ENCODE measurements at regions not wholly inside any gene's neighbourhood (a gene's known extent, or its start where the extent isn't known, plus 50 kb on each side); places are given as distances from the start of the nearest gene placed in this dataset.

- Histone ChIP-seq H3K4me3 (ENCODE audit: insufficient read depth, low read depth, low read length) (no peak overlapping the region), H4K20me1 (ENCODE audit: insufficient read depth, low read length) (no peaks in the 10 kb centered on the region), H2BK20ac (ENCODE audit: low read depth, low read length) (no peak overlapping the region), H3K9ac (ENCODE audit: low read depth, low read length) (no peak overlapping the region), H2BK15ac (ENCODE audit: low read depth, low read length) (no peak overlapping the region), H3K18ac (ENCODE audit: low read depth, low read length) (no peak overlapping the region), H3K14ac (replicated peaks; ENCODE audit: low read depth, low read length) (no peak overlapping the region), H3K23ac (ENCODE audit: low read depth, low read length) (no peak overlapping the region), H4K5ac (ENCODE audit: low read depth, low read length) (no peak overlapping the region), H4K8ac (ENCODE audit: low read depth in 2 of 2, low read length in 2 of 2) (no peak overlapping the region), H3K27ac (ENCODE audit: insufficient read depth, low read length) (no peak overlapping the region), H2AFZ (replicated peaks; ENCODE audit: low read length, poor library complexity) (no peak overlapping the region), H3K36me3 (ENCODE audit: control insufficient read depth, insufficient read depth, low read length) (no peaks in the 10 kb centered on the region), H2AK9ac (replicated peaks; ENCODE audit: low read depth, low read length, poor library complexity) (no peak overlapping the region), H2BK5ac (ENCODE audit: low read depth, low read length, poor library complexity, severe bottlenecking) (no peak overlapping the region), H2BK120ac (ENCODE audit: low read depth, low read length) (no peak overlapping the region), H4K91ac (ENCODE audit: insufficient read depth, low read depth, low read length) (no peak overlapping the region), H3K27me3 (ENCODE audit: control insufficient read depth, insufficient read depth, low read length) (no peaks in the 10 kb centered on the region; the same call in 1 of the 2 replicates), H3K4me2 (ENCODE audit: low read depth, low read length) (no peak overlapping the region), H3K4me1 (ENCODE audit: control insufficient read depth, insufficient read depth, low read length) (no peaks in the 10 kb centered on the region), H3K4ac (ENCODE audit: low read depth, low read length) (no peak overlapping the region), H2AK5ac (ENCODE audit: low read depth, low read length) (no peak overlapping the region), H3K56ac (ENCODE audit: extremely low read depth, insufficient read depth, low read length) (no peak overlapping the region), H3K9me3 (ENCODE audit: control insufficient read depth, insufficient read depth, low read length) (peaks cover 3% of the 10 kb centered on the region; the same call in 1 of the 2 replicates), H3K9me1 (ENCODE audit: insufficient read depth, low read length) (no peaks in the 10 kb centered on the region), H3K79me1 (ENCODE audit: low read depth in 1 of 2, low read length in 2 of 2) (no peaks in the 10 kb centered on the region)
- no TSS peak for BruUV-seq (replicated peaks)
- WGBS, 2 experiments (ENCODE audit: extremely low coverage in 2 of 2, insufficient read length in 1 of 2) = no CpG with 5 or more reads among the region's 1 CpG
- CTCF ChIA-PET = no interaction called here
- intact Hi-C loops (cut with micrococcal nuclease) (loop anchor here (10.0 kb wide), 1 partner anchor 234 kb away; the partner anchor contains the start of gene SMARCA2), in situ Hi-C loops (cut with MboI; ENCODE audit: low sequenced_read_pairs) (loop anchor here (10.0 kb wide), 1 partner anchor 596 kb away; the partner anchor contains the start of gene PUM3), dilution Hi-C loops (cut with HindIII; ENCODE audit: low sequenced_read_pairs, unreplicated experiment) (no loop called here)
- POLR2A ChIA-PET (ENCODE audit: unreplicated experiment) = no interaction called here
- ATAC-seq (ENCODE audit: low read depth) (no peak), DNase-seq (no peak)
- TF ChIP-seq RAD21 (IDR thresholded peaks at IDR 0.05; ENCODE audit: low read length) (no peak), RFX5 (IDR thresholded peaks at IDR 0.05; ENCODE audit: low read depth, low read length) (no peak), SMC3 (IDR thresholded peaks at IDR 0.05; ENCODE audit: low read depth, low read length) (no peak), NFE2L2 (IDR thresholded peaks at IDR 0.05; ENCODE audit: low read depth, low read length) (no peak), MXI1 (IDR thresholded peaks at IDR 0.05; ENCODE audit: borderline replicate concordance, low read depth, low read length) (no peak), RCOR1 (IDR thresholded peaks at IDR 0.05; ENCODE audit: insufficient replicate concordance, low read length) (no peak), CHD1 (IDR thresholded peaks at IDR 0.05; ENCODE audit: low read depth, low read length) (no peak), CEBPB (IDR thresholded peaks at IDR 0.05; ENCODE audit: low read depth, low read length) (no peak), POLR2A (IDR thresholded peaks at IDR 0.05; ENCODE audit: low read depth, low read length) (no peak), ELK1 (IDR thresholded peaks at IDR 0.05; ENCODE audit: borderline replicate concordance, low read depth, low read length) (no peak), FOS (IDR thresholded peaks at IDR 0.05; ENCODE audit: low read depth, low read length) (no peak), MAFK (IDR thresholded peaks at IDR 0.05; ENCODE audit: low read depth, low read length) (no peak), MAZ (IDR thresholded peaks at IDR 0.05; ENCODE audit: borderline replicate concordance, low read depth, low read length) (no peak), BHLHE40 (IDR thresholded peaks at IDR 0.05; ENCODE audit: low read depth, low read length) (no peak)
- TF ChIP-seq, protein P1, sequence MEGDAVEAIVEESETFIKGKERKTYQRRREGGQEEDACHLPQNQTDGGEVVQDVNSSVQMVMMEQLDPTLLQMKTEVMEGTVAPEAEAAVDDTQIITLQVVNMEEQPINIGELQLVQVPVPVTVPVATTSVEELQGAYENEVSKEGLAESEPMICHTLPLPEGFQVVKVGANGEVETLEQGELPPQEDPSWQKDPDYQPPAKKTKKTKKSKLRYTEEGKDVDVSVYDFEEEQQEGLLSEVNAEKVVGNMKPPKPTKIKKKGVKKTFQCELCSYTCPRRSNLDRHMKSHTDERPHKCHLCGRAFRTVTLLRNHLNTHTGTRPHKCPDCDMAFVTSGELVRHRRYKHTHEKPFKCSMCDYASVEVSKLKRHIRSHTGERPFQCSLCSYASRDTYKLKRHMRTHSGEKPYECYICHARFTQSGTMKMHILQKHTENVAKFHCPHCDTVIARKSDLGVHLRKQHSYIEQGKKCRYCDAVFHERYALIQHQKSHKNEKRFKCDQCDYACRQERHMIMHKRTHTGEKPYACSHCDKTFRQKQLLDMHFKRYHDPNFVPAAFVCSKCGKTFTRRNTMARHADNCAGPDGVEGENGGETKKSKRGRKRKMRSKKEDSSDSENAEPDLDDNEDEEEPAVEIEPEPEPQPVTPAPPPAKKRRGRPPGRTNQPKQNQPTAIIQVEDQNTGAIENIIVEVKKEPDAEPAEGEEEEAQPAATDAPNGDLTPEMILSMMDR (conservative IDR thresholded peaks at IDR 0.05; ENCODE audit: low read depth, low read length) = no peak
- TF ChIP-seq, protein P2, sequence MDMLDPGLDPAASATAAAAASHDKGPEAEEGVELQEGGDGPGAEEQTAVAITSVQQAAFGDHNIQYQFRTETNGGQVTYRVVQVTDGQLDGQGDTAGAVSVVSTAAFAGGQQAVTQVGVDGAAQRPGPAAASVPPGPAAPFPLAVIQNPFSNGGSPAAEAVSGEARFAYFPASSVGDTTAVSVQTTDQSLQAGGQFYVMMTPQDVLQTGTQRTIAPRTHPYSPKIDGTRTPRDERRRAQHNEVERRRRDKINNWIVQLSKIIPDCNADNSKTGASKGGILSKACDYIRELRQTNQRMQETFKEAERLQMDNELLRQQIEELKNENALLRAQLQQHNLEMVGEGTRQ (IDR thresholded peaks at IDR 0.05; ENCODE audit: low read depth, low read length) = no peak
These were observed 233.7 kb downstream of the SMARCA2 start for GRCh38 chr9:2248768-2249265.

Measured in IMR-90 (cell line).